K562 (cell line): ENCODE measurements at regions not wholly inside any gene's neighbourhood (a gene's known extent, or its start where the extent isn't known, plus 50 kb on each side); places are given as distances from the start of the nearest gene placed in this dataset.

Source experiments
- EP300 ChIP-seq: IDR thresholded peaks from 2 replicates; pipeline ENCODE4 v1.6.1; 2012; ENCODE audit warnings: low read length, improper control_type of control experiment
- KLF10 ChIP-seq: fragments of 250-450 bp; sonication (Bioruptor Pico); IDR thresholded peaks from 2 replicates; pipeline ENCODE4 v1.6.1; 2021; ENCODE audit warnings: matching md5 sums
- MTA2 ChIP-seq: fragments of 450-650 bp; IDR thresholded peaks from 2 replicates; pipeline ENCODE4 v1.6.1; 2016; ENCODE audit warnings: low read depth
- POLR2A ChIP-seq: fragments of 450-650 bp; conservative IDR thresholded peaks from 2 replicates; pipeline ENCODE4 v1.6.1; 2016
- SMAD3 ChIP-seq: fragments of 450-650 bp; formaldehyde crosslinking; conservative IDR thresholded peaks from 2 replicates; pipeline ENCODE4 v1.4.0; 2020; ENCODE audit warnings: mild to moderate bottlenecking
- ZBTB7A ChIP-seq: IDR thresholded peaks from 2 replicates; pipeline ENCODE4 v1.6.1; 2011; ENCODE audit warnings: low read depth, mild to moderate bottlenecking, low read length, moderate library complexity, borderline replicate concordance; ENCODE audit not compliant: control insufficient read depth
- TF ChIP-seq, protein P1 (sequence below): fragments of 250-450 bp; sonication (Bioruptor Pico); IDR thresholded peaks from 2 replicates; pipeline ENCODE4 v1.8.0; 2021; ENCODE audit warnings: moderate library complexity, mild to moderate bottlenecking, inconsistent platforms
- TF ChIP-seq, protein P2 (sequence below): sonication (generic); formaldehyde crosslinking; IDR thresholded peaks from 2 replicates; pipeline ENCODE4 v1.8.0; 2022; ENCODE audit warnings: mild to moderate bottlenecking, missing genetic modification reagents
- TF ChIP-seq, protein P3 (sequence below), 3 experiments: IDR thresholded peaks in 2 of 3; conservative IDR thresholded peaks in 1 of 3; 2 replicates each; pipeline ENCODE4 v1.5.1; 2011 to 2012; ENCODE audit warnings: low read length in 3 of 3, mild to moderate bottlenecking in 3 of 3, control low read depth in 2 of 3, improper control_type of control experiment in 1 of 3, inconsistent platforms in 1 of 3, low read depth in 1 of 3, mixed read lengths in 1 of 3, moderate library complexity in 1 of 3; ENCODE audit not compliant: insufficient read depth in 2 of 3
- TF ChIP-seq, protein P4 (sequence below), 2 experiments: fragments of 450-650 bp in 1 of 2; sonication (generic) in 1 of 2; formaldehyde crosslinking in 1 of 2; IDR thresholded peaks; 2 replicates each; pipeline versions ENCODE4 v1.7.1 to v1.9.0; 2016 to 2022; ENCODE audit warnings: inconsistent platforms in 1 of 2, mild to moderate bottlenecking in 1 of 2, missing genetic modification reagents in 1 of 2
- TF ChIP-seq, protein P5 (sequence below): fragments of 250-450 bp; sonication (Bioruptor Pico); IDR thresholded peaks from 2 replicates; pipeline ENCODE4 v1.5.0; 2022; ENCODE audit warnings: mild to moderate bottlenecking

DNA sequence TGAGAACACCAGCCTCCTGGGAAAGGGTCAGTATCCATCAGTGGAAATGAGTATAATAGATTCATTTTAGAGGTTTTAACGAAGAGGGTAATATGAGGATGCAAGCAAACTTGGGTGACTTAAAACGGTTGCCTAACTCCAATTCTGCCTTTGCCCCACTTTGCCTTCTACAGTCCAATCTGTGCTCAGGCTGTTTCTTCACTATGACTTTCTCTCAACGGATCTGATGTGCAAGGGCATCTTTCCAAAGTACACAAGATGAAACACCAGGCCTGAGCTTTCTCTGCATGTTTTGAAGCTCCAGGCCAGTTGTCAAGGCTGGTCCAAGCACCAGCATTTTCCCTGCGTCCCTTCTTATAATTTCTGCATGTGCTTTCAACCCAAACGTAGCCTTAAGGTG lies 68.0 kb upstream of the TMEM164 start:
- TF ChIP-seq, protein P1, sequence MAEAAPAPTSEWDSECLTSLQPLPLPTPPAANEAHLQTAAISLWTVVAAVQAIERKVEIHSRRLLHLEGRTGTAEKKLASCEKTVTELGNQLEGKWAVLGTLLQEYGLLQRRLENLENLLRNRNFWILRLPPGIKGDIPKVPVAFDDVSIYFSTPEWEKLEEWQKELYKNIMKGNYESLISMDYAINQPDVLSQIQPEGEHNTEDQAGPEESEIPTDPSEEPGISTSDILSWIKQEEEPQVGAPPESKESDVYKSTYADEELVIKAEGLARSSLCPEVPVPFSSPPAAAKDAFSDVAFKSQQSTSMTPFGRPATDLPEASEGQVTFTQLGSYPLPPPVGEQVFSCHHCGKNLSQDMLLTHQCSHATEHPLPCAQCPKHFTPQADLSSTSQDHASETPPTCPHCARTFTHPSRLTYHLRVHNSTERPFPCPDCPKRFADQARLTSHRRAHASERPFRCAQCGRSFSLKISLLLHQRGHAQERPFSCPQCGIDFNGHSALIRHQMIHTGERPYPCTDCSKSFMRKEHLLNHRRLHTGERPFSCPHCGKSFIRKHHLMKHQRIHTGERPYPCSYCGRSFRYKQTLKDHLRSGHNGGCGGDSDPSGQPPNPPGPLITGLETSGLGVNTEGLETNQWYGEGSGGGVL (CRISPR knock-in tag): no peak
- TF ChIP-seq EP300: no peak
- TF ChIP-seq, protein P2, sequence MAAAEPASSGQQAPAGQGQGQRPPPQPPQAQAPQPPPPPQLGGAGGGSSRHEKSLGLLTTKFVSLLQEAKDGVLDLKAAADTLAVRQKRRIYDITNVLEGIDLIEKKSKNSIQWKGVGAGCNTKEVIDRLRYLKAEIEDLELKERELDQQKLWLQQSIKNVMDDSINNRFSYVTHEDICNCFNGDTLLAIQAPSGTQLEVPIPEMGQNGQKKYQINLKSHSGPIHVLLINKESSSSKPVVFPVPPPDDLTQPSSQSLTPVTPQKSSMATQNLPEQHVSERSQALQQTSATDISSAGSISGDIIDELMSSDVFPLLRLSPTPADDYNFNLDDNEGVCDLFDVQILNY (CRISPR knock-in tag): no peak
- TF ChIP-seq, protein P3, sequence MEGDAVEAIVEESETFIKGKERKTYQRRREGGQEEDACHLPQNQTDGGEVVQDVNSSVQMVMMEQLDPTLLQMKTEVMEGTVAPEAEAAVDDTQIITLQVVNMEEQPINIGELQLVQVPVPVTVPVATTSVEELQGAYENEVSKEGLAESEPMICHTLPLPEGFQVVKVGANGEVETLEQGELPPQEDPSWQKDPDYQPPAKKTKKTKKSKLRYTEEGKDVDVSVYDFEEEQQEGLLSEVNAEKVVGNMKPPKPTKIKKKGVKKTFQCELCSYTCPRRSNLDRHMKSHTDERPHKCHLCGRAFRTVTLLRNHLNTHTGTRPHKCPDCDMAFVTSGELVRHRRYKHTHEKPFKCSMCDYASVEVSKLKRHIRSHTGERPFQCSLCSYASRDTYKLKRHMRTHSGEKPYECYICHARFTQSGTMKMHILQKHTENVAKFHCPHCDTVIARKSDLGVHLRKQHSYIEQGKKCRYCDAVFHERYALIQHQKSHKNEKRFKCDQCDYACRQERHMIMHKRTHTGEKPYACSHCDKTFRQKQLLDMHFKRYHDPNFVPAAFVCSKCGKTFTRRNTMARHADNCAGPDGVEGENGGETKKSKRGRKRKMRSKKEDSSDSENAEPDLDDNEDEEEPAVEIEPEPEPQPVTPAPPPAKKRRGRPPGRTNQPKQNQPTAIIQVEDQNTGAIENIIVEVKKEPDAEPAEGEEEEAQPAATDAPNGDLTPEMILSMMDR (IDR thresholded peaks at IDR 0.05 in 2 of 3, conservative IDR thresholded peaks at IDR 0.05 in 1 of 3; ENCODE audit: insufficient read depth in 2 of 3, low read depth in 1 of 3, low read length in 3 of 3): no peak
- no peak for TF ChIP-seq ZBTB7A
- no peak for TF ChIP-seq KLF10 (CRISPR knock-in tag)
- TF ChIP-seq, protein P4, sequence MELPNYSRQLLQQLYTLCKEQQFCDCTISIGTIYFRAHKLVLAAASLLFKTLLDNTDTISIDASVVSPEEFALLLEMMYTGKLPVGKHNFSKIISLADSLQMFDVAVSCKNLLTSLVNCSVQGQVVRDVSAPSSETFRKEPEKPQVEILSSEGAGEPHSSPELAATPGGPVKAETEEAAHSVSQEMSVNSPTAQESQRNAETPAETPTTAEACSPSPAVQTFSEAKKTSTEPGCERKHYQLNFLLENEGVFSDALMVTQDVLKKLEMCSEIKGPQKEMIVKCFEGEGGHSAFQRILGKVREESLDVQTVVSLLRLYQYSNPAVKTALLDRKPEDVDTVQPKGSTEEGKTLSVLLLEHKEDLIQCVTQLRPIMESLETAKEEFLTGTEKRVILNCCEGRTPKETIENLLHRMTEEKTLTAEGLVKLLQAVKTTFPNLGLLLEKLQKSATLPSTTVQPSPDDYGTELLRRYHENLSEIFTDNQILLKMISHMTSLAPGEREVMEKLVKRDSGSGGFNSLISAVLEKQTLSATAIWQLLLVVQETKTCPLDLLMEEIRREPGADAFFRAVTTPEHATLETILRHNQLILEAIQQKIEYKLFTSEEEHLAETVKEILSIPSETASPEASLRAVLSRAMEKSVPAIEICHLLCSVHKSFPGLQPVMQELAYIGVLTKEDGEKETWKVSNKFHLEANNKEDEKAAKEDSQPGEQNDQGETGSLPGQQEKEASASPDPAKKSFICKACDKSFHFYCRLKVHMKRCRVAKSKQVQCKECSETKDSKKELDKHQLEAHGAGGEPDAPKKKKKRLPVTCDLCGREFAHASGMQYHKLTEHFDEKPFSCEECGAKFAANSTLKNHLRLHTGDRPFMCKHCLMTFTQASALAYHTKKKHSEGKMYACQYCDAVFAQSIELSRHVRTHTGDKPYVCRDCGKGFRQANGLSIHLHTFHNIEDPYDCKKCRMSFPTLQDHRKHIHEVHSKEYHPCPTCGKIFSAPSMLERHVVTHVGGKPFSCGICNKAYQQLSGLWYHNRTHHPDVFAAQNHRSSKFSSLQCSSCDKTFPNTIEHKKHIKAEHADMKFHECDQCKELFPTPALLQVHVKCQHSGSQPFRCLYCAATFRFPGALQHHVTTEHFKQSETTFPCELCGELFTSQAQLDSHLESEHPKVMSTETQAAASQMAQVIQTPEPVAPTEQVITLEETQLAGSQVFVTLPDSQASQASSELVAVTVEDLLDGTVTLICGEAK (IDR thresholded peaks at IDR 0.05): no peak
- TF ChIP-seq, protein P4 (CRISPR knock-in tag; IDR thresholded peaks at IDR 0.05): no peak
- TF ChIP-seq POLR2A: no peak
- TF ChIP-seq, protein P5, sequence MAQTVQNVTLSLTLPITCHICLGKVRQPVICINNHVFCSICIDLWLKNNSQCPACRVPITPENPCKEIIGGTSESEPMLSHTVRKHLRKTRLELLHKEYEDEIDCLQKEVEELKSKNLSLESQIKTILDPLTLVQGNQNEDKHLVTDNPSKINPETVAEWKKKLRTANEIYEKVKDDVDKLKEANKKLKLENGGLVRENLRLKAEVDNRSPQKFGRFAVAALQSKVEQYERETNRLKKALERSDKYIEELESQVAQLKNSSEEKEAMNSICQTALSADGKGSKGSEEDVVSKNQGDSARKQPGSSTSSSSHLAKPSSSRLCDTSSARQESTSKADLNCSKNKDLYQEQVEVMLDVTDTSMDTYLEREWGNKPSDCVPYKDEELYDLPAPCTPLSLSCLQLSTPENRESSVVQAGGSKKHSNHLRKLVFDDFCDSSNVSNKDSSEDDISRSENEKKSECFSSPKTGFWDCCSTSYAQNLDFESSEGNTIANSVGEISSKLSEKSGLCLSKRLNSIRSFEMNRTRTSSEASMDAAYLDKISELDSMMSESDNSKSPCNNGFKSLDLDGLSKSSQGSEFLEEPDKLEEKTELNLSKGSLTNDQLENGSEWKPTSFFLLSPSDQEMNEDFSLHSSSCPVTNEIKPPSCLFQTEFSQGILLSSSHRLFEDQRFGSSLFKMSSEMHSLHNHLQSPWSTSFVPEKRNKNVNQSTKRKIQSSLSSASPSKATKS (CRISPR knock-in tag): no peak
- TF ChIP-seq SMAD3 (CRISPR knock-in tag): no peak
- no peak for TF ChIP-seq MTA2
